HG03175 (cell line): ENCODE measurements at regions not wholly inside any gene's neighbourhood (a gene's known extent, or its start where the extent isn't known, plus 50 kb on each side); places are given as distances from the start of the nearest gene placed in this dataset.

ENCODE experiments used
- ATAC-seq: cut with Tn5 transposase; IDR thresholded peaks from one replicate; pipeline ENCODE4 v1.9.1; 2021; ENCODE audit warnings: mild to moderate bottlenecking, moderate library complexity; ENCODE audit not compliant: unreplicated experiment

DNA sequence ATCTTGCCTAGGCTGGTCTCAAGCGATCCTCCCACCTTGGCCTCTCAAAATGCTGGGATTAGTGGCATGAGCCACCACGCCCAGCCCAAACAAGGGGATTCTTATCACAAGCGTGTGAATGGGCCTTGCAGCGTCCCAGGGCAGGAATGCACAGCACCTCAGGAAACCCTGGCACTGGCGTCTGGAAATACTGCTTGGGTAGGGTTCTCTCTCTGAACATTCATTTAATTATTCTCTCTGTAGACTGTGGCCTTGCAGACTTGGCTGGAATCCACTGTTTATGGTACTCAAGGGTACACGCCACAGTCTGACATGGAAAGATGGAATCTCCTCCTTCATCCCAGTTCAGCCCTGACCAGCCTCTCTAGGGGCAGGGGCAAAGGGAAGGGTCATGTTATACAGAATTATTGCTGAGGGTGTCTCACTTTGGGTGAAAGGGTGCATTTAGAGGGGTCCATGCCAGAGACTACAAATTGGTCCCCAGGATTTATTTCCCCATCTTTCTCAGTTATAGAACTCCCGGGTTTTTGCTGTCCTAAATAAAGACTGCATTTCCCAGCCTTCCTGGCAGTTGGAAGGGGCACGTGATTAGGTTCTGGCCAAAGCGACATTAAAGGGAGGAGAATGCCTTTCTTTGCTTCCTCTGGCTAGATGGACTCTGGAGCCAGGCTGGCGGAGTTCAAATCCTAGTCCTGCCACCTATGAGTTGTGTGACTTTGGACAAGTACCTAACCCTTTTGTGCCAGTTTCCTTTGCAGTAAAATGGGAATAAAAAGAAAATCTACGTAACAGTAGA, 147.2 kb upstream of the HAAO start:
- no peak for ATAC-seq

DNA sequence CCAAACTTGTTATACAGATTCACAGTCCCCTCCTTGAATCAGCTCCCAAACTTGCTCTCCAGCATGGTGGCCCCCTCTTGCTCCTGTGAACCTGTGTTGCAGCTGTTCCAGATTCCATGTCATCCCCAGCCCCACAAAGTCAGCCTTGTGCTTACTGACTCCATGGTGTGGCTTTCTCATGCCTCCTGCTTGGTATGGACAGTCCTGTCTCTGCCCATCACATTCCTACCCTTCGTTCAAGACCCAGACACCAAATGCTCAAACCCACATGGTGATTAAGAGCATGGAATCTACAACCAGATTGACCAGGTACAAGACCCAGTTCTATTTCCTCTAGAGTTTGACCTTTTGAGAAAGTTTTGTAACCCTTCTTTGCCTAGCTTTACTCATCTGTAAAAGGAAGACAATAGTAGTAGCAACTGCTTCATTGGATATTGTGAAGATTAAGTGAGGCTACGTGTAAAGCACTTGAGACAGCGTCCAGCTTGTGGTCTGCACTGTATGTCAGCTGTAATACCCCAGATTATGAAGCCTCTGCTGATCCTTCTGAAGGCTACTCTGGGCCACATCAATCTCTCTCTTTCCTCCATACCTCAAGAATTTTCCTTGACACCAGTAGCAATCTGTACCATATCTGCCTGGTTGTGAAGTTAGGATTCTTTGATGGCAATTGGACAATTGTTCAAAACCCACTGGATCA, 146.4 kb upstream of the HAAO start:
- ATAC-seq, result no peak

DNA sequence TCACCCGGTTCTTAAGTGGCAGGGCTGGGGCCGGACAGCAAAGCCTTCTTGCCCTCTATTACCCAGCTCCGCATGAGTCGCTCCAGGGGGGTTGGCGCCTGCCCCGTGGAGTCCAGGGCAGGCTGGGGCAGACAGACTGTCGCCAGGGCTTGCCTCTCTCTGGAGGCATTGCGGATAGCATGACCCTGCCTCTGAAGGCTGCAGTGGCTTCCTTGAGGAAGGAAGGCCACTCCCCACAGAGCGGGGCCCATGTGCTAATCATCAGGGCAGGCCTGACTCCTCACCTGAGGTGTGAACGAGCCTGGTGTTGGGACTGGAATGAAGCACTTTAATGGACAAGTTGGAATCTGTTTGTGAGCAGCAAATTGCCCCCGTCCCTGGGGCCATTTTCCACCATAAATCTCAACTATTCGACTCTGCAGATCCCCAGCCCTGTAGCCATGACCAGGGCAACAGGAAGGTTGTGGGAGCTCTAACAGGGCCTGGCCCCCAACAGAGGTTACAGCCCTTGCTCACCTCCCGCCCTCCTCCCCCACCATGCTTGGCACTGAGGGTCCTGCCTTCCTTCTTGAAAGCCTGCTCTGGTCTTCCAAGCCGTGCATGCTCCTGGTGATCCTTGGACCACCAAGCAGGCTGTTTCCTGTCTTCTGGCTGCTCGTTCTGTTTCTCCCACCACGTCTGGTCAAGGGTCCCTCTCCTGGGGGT, 144.9 kb upstream of the HAAO start:
- ATAC-seq, result no peak

DNA sequence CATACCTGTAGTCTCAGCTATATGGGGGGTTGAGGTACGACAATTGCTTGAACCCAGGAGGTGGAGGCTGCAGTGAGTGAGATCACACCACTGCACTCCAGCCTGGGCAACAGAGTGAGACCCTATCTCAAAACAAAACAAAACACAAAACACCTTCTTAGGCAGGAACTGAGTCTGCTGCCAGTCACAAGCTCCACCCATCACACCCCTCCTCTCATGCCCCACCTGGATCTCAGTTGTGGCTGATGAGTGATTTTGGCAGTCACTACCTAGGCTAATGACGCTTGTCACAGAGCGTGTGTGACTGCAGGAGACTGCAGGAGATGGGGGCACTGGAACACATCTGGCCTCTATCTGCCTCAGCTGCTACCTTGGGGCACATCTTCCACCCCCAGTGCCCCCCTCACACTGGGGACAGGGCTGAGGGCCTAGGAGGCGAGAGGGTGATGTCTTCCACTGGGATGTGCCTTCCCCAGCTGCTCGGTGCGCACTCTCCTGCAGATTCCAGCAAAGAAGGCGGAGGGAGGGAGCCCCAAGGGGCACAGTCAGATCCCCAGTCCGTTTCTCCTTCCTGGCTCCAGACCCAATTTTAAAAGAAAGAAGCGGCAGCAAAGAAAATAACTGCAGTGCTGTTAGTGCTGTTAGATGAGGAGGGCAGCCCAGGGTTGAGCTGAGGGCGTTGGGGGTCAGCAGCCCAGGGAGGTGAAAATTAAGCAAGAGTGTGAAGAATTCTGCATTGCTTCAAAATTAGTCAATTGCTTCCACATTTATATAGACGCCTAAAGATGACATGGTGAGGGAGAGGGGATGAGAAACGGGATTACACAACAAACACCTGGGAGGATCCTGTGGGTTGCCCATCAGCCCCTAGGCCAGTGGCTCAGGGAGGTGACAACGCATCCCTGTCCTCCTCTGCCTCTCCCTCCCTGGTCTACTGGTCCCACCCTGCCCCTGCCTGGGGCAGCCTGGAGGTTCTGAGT, 143.6 kb upstream of the HAAO start:
- no peak for ATAC-seq

DNA sequence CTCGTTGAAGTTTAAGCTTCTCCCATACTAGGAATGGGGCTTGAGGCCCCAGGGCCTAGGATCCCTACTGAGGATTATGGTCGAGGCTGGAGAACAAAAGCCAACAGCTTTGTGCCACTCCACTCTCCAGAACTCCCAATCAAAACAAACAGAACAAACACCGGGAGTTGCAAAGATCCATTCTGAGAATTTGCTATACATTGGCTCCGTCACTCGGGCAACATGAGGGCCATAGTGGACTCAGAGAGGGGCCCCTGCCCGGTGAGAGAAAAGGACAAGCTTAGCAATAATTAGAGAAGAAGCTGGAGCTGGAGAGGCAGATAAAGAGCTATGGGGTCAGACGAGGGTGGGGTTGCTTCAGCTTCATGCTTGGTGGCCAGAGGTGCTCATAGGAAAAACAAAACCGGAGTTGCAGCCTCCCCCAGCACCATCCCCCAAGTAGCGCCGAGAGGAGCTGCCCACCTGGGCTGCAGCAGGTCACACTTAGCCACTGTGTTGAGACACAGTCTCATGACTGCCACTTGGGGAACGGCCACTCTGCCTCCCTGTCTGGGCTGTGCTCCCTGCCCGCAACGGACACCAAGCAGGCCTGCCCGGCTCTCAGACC, 142.3 kb upstream of the HAAO start:
- no peak for ATAC-seq

DNA sequence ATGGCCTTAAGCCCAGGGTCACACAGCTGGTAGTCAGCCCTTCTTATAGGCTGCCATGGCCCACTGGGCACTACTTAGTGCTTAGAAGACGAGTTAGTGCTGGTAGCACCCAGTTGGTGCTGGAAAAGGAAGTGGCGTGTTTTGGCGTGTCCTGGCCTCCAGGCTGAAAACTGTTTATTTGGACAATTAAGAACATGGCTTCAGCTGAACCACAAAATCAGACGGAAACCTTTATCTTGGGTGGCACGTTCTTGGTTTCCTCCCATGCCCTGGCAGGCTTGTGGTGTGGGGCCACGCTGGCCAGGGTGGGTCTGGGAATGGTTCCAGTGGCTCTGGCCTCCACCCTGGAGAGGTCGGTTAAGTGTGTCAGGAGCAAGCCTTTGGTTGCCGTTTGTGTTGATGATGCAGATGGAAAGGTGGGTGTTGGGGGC, 141.5 kb upstream of the HAAO start:
- no peak for ATAC-seq

DNA sequence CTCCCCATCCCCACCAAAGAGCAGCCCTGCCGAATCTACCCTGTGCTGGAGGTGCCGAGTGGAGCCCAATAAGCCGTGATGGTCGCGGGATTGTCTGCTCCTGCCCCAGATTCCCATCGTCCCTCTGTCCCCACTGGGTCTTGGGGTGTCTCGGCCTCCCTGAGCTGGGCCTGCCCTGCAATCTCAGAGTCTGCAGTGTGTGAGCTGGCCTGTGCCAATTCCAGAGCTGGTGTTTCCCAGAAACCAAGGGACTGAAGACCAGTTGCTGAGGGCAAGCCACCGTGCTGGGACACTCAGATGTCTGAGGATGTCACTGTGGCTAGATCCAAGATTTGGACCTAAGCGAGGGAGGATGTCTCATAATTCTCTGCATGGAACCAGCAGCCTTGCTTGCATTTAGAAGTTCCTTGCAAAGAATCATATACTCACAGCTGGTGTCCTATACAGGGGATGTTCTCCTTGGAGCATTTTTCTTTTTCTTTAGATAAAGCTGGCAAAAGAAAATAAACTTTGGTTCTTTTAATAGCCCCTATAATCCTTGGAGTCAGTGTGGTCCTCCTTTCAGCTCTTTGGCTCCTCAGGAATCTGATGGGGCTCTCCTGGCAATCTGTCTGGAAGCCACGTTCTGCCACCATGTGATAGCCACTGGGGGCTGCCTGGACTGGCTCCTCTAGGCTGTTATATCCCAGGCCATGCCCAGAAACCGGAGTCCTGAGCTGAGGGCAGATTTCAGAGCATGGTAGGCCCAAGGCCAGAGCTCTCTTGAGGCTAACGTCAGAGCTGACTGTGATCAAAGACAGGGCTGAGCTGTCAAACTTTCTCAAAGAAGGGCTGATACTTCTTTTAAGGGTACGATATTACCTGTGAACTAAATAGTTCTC, 140.1 kb upstream of the HAAO start:
- no peak for ATAC-seq

DNA sequence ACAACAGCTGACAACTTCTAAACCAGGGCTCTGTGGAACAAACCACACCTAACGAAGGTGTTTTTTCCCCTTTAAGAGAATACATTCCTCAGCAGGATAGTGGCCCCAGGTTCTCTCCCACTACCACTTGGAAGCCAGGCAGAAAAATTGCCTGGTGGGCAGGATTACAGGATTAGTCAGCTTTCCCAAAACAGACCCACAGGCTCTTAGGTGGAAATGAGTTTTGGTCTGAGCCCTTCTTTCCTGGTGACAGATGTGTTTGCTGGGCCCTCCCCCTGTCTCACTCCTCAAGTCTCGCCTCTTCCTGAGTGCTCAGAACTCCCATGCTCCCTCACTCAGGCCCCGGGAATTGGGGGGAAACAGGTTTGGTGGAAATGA, 139.4 kb upstream of the HAAO start:
- no peak for ATAC-seq

DNA sequence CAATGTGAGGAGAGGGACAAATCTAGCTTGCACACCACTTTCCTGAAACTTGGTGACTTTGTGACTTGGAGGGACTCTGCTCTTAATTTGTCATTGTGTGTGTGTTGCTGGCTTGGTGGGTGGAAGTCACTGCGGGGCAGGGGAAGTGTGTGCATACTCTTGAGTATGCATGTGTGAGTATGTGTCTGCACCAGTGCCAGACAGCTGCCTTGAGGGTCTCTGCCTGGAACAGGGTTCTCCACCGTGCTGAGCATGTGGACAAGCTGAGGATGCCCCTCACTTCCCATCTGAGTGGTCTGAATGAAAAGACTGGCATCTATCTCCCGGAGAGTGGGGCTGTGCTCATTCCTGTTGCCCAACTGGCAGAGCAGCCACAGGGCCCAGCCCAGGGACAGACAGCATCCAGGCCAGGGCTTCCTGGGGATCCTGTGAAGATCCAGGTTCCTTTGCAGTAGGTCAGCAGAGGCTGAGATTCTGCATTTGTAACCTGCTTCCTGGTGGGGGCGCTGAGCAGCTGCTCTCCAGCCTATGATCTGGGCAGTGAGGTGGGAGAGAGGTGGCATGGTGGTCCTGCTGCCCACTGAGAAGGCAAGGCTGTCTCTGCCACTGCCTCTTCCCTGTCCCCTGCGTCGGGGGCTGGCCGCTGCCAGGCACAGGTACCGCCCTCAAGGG, 138.9 kb upstream of the HAAO start:
- no peak for ATAC-seq

DNA sequence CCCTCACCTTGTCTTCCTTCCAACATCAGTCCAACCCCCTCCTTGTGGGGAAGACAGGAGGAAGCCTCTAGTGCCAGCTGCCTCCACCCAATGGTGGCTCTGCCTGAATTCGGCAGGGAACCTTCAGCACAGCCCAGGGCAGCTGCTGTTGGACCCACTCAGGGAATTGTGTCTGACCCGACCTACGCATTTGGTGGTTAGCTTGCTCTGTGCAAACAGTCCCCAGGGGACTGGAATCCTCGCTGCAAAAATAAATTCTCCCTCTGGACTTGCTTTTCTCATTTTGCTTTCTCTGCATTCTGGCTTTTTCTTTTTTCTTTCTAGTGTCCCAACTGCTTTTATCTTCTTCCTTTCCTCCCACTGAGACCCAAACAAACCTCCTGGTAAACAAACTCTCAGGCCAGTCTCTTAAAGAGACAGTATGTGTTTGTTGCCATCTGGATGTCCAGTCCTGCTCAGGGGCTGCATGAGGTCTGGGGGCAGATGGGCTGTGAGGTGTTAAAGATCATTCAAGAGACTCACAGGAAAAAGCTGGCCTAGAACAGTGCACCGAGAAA, 137.7 kb upstream of the HAAO start:
- ATAC-seq, result no peak

DNA sequence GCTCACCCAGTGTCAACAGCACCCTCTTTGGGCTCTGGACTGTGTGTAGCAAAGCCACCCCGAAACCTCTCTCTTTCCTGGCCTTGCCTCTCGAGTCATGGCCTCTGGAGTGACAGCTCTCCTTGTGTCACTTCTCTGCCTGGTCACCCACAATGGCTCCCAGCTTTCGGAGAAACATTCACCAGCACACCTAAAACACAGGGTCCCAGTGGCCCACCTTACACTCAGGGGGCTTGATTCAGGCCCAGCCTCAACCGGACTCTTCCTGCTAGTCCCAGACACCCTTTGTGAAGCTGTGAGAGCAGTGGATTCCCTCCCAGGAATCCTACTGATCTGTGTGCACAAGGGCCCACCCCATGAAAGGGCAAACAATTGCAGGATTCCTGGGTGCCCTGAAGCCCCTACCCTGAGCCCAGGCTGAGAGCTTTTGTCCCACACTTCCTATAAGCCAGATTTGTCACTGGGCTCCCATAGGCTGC, 137.2 kb upstream of the HAAO start:
- ATAC-seq, result no peak

DNA sequence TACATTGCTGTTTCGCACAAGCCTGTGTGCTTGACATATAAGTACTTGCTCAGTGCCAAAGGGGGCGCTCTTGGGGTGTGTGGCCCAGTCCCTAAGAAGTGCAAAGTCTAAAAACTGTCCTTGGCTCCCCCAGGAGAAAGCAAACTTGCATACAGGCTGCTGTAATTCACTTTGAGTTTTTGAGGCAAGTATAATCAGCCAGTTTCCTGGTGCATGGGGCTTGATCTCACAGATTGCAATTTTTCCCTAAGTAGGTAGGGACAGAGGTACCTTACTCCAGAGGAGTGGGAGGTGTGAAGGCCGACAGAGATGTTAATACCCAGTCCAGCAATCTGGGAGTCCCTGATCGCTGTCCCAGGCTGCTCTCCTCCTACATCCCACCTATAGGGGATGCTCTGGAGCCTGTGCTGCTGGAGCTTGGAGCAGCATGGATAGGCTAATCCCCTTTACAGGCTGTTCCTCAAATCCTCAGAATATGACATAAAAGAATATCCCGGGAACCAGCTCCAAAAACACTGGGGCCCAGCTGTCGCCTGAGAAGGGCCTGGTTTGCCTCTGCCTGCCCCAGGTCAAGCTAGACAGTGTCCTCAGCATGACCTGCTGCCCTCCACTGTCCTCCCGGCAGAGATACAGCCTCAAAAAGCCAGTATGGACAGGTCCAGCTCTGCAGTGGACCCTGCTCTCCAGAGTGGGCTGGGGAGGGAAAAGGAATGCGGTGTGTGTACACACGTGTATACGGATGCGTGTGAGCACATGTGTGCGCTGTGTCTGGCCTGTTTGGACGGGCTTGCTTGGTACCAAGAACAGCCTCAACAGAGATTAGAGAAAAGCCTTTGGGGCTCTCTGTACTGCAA, 136.5 kb upstream of the HAAO start:
- ATAC-seq, result no peak

DNA sequence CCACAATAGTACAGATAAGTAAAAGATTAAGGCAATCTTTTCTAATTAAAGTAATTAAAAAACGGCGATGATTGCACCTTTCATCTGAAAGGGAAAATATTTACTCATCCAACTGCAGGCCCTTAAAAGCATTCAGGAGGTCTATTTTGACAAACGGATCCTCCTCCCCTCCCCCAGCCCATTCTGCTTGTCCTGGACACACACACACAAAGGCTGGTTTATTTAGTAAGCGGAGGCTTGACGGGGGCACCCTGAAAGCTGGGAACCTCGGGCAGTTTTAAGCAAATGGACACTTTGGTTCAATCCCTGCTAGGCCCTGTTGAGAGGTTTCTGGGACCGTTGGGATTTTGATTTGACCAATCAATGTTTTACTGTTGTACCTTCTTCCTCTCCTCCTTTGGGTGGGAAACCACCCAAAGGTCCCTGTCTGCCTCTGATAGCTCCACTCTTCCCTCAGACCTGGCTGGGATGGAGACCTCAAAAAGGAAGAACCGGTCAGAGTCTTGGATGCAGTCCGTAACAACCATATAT, 135.8 kb upstream of the HAAO start:
- no peak for ATAC-seq

DNA sequence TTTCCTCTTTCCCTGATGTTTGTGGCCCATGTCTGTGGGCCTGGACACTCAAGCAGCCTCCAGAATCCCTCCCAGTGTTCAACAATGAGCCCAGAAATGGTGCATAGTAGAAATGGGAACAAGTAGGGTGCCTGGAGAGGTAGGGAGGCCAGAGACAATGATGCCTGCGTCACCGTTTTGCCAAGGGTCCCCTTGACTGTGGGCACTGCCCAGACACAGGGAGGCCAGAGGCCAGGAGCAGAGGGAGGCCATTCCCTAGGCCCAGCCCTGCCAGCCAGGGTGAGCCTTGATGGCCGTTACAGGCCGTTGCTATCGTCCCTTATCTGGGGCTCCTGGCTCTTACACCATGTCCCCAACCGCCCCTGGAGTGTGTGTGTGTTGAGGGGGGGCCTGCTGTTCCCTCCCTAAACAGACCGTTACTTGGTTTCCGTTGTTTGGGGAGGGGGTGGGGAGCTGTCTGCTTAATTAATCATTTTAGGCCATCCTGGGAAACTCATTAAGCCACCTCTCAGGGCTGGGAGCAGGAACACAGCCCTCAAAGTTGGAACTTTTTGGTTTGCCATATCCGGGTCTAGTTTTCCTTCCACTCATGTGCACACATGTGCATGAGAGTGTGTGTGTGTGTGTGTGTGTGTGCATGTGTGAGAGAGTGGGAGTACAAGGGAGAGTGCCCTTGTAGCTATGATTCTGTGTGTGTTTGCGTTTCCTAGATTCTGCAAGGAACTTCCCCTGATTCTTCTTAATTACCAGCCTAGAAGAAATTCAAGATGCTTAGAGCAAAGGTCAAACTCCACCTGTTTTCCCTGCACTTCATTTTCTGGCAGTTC, 135.2 kb upstream of the HAAO start:
- ATAC-seq, result no peak

DNA sequence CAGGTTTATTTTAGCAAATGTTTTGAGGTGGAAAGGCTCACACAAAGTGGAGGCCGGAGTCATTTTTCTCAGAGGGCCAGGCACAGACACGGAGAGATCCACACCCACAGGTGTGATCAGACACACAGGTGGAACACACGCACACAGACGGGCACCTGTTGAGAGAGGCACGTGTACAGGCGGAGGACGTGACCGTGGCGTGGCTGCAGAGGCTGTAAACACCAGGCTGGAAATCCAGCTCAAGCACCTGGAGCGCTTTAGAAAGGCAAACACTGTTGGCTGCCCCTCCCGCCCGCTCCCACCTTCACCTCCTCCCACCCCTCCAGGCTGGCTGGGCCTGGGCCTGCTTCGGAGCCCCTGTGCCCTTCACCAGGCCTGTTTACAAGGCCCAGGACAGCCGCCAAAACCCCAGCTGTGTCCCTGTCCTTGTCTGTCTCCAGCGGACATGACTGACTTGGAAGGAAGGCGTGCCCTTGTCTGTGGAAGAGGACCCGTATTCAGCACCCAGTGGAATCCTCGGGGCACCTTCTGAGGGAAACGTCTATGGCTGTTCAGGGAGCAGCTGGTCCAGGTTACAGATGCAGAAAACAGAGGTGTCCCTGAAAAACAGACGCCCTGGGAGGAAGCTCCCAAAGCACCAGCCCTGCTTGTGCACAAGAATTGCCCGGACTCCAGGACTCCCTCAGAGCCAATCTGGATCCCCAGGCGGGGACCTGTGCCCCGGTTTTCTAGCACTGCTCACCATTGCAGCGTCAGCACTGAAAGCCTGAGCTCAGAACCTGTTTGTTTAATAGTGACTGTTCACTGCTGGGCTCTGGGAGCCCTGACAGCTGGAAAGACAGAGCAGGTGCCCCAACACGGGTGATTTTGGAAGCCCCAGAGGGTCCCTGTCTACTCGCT, 134.3 kb upstream of the HAAO start:
- ATAC-seq, result no peak
